SK-N-SH (cell line): ENCODE measurements at regions not wholly inside any gene's neighbourhood (a gene's known extent, or its start where the extent isn't known, plus 50 kb on each side); places are given as distances from the start of the nearest gene placed in this dataset.

Source experiments
- CTCF ChIA-PET: fragments of 300-600, 350-600 bp; formaldehyde crosslinking; extraction: SDS; loops from one replicate; lab custom pipeline; 2021; lab: Yijun Ruan, JAX
- POLR2A ChIA-PET: fragments of 350-600 bp; sonication (Branson Sonifier 250); formaldehyde crosslinking; extraction: SDS; loops from one replicate; lab custom pipeline; 2020; ENCODE audit warnings: antibody characterized with exemption, inconsistent platforms; lab: Yijun Ruan, JAX
- DNase-seq: peaks from one replicate; pipeline ENCODE4 v3.0.0; 2012
- H2AFZ ChIP-seq: fragments of 200-600 bp; sonication (generic); 2 replicates; pipeline ENCODE4 v1.8.1; 2016; ENCODE audit warnings: antibody characterized with exemption, mild to moderate bottlenecking, low read depth
- H3F3A ChIP-seq: fragments of 200-600 bp; sonication (generic); replicated peaks from 2 replicates; pipeline ENCODE3; 2016; ENCODE audit warnings: antibody characterized with exemption, mild to moderate bottlenecking; ENCODE audit not compliant: insufficient read depth
- H3K27ac ChIP-seq, 2 experiments: fragments of 200-500 bp in 1 of 2; fragments of 200-600 bp in 1 of 2; sonication (Bioruptor generic) in 1 of 2; sonication (generic), shearing (Covaris generic) in 1 of 2; 2 replicates each; pipeline versions ENCODE4 v1.5.1 to v1.6.1; 2014 to 2016; ENCODE audit warnings: low read depth in 2 of 2, inconsistent platforms in 1 of 2, low read length in 1 of 2, mild to moderate bottlenecking in 1 of 2, mixed read lengths in 1 of 2
- H3K27me3 ChIP-seq: fragments of 200-600 bp; sonication (generic), shearing (Covaris generic); 2 replicates; pipeline ENCODE4 v1.6.1; 2016; ENCODE audit warnings: mixed run types; ENCODE audit not compliant: insufficient read depth
- H3K36me3 ChIP-seq, 2 experiments: fragments of 200-500 bp in 1 of 2; fragments of 200-600 bp in 1 of 2; sonication (Bioruptor generic) in 1 of 2; sonication (generic) in 1 of 2; replicated peaks in 1 of 2; 2 replicates each; pipeline versions ENCODE3 to v1.5.1; 2014 to 2016; ENCODE audit warnings: low read length in 1 of 2, mild to moderate bottlenecking in 1 of 2; ENCODE audit not compliant: insufficient read depth in 2 of 2, control insufficient read depth in 1 of 2
- H3K4me1 ChIP-seq, 2 experiments: fragments of 200-500 bp in 1 of 2; fragments of 200-600 bp in 1 of 2; sonication (Bioruptor generic) in 1 of 2; sonication (generic), shearing (Covaris generic) in 1 of 2; 2 replicates each; pipeline versions ENCODE4 v1.5.1 to v1.6.1; 2014 to 2016; ENCODE audit warnings: low read depth in 1 of 2, low read length in 1 of 2, mixed run types in 1 of 2; ENCODE audit not compliant: insufficient read depth in 2 of 2, control insufficient read depth in 1 of 2
- H3K4me2 ChIP-seq: fragments of 200-600 bp; sonication (generic), shearing (Covaris generic); 2 replicates; pipeline ENCODE4 v1.6.1; 2017; ENCODE audit warnings: mixed run types
- H3K4me3 ChIP-seq, 2 experiments: fragments of 200-500 bp in 1 of 2; fragments of 200-600 bp in 1 of 2; sonication (Bioruptor generic) in 1 of 2; sonication (generic), shearing (Covaris generic) in 1 of 2; 2 replicates each; pipeline versions ENCODE4 v1.5.1 to v1.8.1; 2014 to 2016; ENCODE audit warnings: low read depth in 2 of 2, inconsistent platforms in 1 of 2, low read length in 1 of 2, mild to moderate bottlenecking in 1 of 2, mixed read lengths in 1 of 2, moderate library complexity in 1 of 2
- H3K79me2 ChIP-seq: fragments of 200-600 bp; sonication (generic); 2 replicates; pipeline ENCODE4 v1.8.1; 2017; ENCODE audit warnings: mild to moderate bottlenecking; ENCODE audit not compliant: insufficient read depth
- H3K9ac ChIP-seq: fragments of 200-600 bp; sonication (generic); 2 replicates; pipeline ENCODE4 v1.6.1; 2017; ENCODE audit warnings: mixed run types
- H3K9me2 ChIP-seq: fragments of 200-600 bp; sonication (generic); 2 replicates; pipeline ENCODE4 v1.6.1; 2017; ENCODE audit warnings: mixed run types
- H3K9me3 ChIP-seq: fragments of 200-600 bp; sonication (generic); 2 replicates; pipeline ENCODE4 v1.6.1; 2017; ENCODE audit warnings: mixed run types, mild to moderate bottlenecking, moderate library complexity
- H4K20me1 ChIP-seq: fragments of 200-600 bp; sonication (generic); 2 replicates; pipeline ENCODE4 v1.6.1; 2017; ENCODE audit warnings: mild to moderate bottlenecking, mixed run types; ENCODE audit not compliant: insufficient read depth
- FOSL2 ChIP-seq: IDR thresholded peaks from 2 replicates; pipeline ENCODE4 v1.4.0; 2012; ENCODE audit warnings: low read depth, mild to moderate bottlenecking, moderate library complexity, borderline replicate concordance
- FOXJ3 ChIP-seq: sonication (generic); formaldehyde crosslinking; IDR thresholded peaks from 2 replicates; pipeline ENCODE4 v1.5.1; 2020; ENCODE audit warnings: mild to moderate bottlenecking, missing genetic modification reagents
- IRF3 ChIP-seq: fragments of 150-350 bp; IDR thresholded peaks from 2 replicates; pipeline ENCODE4 v1.6.1; 2016; ENCODE audit warnings: mild to moderate bottlenecking, low read depth, low read length
- JUND ChIP-seq: IDR thresholded peaks from 2 replicates; pipeline ENCODE4 v1.4.0; 2012
- MAX ChIP-seq: IDR thresholded peaks from 2 replicates; pipeline ENCODE4 v1.4.0; 2012; ENCODE audit warnings: low read depth
- NFIC ChIP-seq: IDR thresholded peaks from 2 replicates; pipeline ENCODE4 v1.4.0; 2012; ENCODE audit warnings: borderline replicate concordance
- PBX3 ChIP-seq: IDR thresholded peaks from 2 replicates; pipeline ENCODE4; 2012
- RCOR1 ChIP-seq: fragments of 150-350 bp; IDR thresholded peaks from 2 replicates; pipeline ENCODE4 v1.6.1; 2017; ENCODE audit warnings: antibody characterized with exemption, low read length
- REST ChIP-seq: IDR thresholded peaks from 2 replicates; pipeline ENCODE4 v1.6.1; 2012; ENCODE audit warnings: mild to moderate bottlenecking, low read depth, low read length, moderate library complexity
- SIN3A ChIP-seq: IDR thresholded peaks from 2 replicates; pipeline ENCODE4 v1.6.1; 2012; ENCODE audit warnings: low read depth, mild to moderate bottlenecking, low read length, moderate library complexity, borderline replicate concordance
- TCF12 ChIP-seq: IDR thresholded peaks from 2 replicates; pipeline ENCODE4 v1.4.0; 2012
- TEAD4 ChIP-seq: IDR thresholded peaks from 2 replicates; pipeline ENCODE4 v1.4.0; 2012; ENCODE audit warnings: mild to moderate bottlenecking, borderline replicate concordance; ENCODE audit not compliant: insufficient read depth
- WGBS: methylation state at CpG from one replicate; pipeline ENCODE4 v1.1.6; 2017; ENCODE audit warnings: low lambda C conversion rate; 5-methylcytosine and 5-hydroxymethylcytosine counted together

GRCh38 chr20:1761598-1761997 is 104.0 kb upstream of the SIRPG start:
- Histone ChIP-seq H2AFZ (no peak overlapping the region), H3K9me3 (no peaks in the 10 kb centered on the region), H3K79me2 (no peaks in the 10 kb centered on the region), H3K27me3 (no peaks in the 10 kb centered on the region), H3K9me2 (no peaks in the 10 kb centered on the region), H3K4me3 (no peak overlapping the region), H3K4me2 (0 out of 2 replicates have a peak overlapping the region, but pooled peaks have one; percentile 13), H3F3A (peaks cover 6% of the 10 kb centered on the region), H3K4me1 (peaks cover 6 to 13% of the 10 kb centered on the region in 2 experiments; a peak in 3 of 4 replicates), H3K36me3 (no peaks in the 10 kb centered on the region), H4K20me1 (no peaks in the 10 kb centered on the region), H3K27ac (peak overlapping the region in 1 of 2 experiments; percentile 27; a peak in 2 of 4 replicates), H3K9ac (no peak overlapping the region)
- ChIA-PET POLR2A (no interaction called here), CTCF (interaction anchor here (1.3 to 1.9 kb wide), 2 partner anchors 15 to 411 kb away, joined by 4 to 6 read pairs; no protein-coding TSS in a partner anchor)
- no peak for TF ChIP-seq RCOR1
- TF ChIP-seq SIN3A: no peak
- no peak for TF ChIP-seq FOXJ3 (CRISPR knock-in tag)
- TF ChIP-seq PBX3: no peak
- 42% methylated on average over 5 of the region's 5 CpGs for WGBS
- no peak for DNase-seq

GRCh38 chr20:1761116-1761515 is 103.5 kb upstream of the SIRPG start:
- Histone ChIP-seq H3F3A (peaks cover 6% of the 10 kb centered on the region), H3K36me3 (no peaks in the 10 kb centered on the region), H3K4me2 (peak overlapping the region; percentile 13; the same call in 1 of the 2 replicates), H3K9me3 (no peaks in the 10 kb centered on the region), H3K9me2 (no peaks in the 10 kb centered on the region), H3K27me3 (no peaks in the 10 kb centered on the region; the same call in 1 of the 2 replicates), H3K9ac (no peak overlapping the region), H2AFZ (no peak overlapping the region), H3K4me1 (peaks cover 6 to 13% of the 10 kb centered on the region in 2 experiments; a peak in 3 of 4 replicates), H3K79me2 (no peaks in the 10 kb centered on the region), H3K4me3 (no peak overlapping the region), H4K20me1 (no peaks in the 10 kb centered on the region), H3K27ac (peak overlapping the region in 1 of 2 experiments; percentile 28; a peak in 2 of 4 replicates)
- WGBS: 12% methylated on average over 5 of the region's 5 CpGs
- CTCF ChIA-PET: interaction anchor here (1.3 to 1.9 kb wide), 2 partner anchors 15 to 411 kb away, joined by 4 to 6 read pairs; no protein-coding TSS in a partner anchor
- POLR2A ChIA-PET: no interaction called here
- TF ChIP-seq MAX (no peak), PBX3 (peak; percentile 16; the same call in 1 of the 2 replicates), FOSL2 (peak; percentile 68; the same call in 1 of the 2 replicates), TCF12 (peak; percentile 31; the same call in 1 of the 2 replicates), TEAD4 (peak; percentile 22; the same call in 1 of the 2 replicates), REST (no peak), JUND (peak; percentile 60; the same call in 1 of the 2 replicates), NFIC (peak; percentile 37; the same call in 1 of the 2 replicates), IRF3 (no peak)
- no peak for DNase-seq
